DOHH2 (cell line): ENCODE measurements at regions not wholly inside any gene's neighbourhood (a gene's known extent, or its start where the extent isn't known, plus 50 kb on each side); places are given as distances from the start of the nearest gene placed in this dataset.

ENCODE experiments used
- H3F3A ChIP-seq: fragments of 200-600 bp; sonication (generic), shearing (Covaris generic); 2 replicates; pipeline ENCODE4 v1.6.0; 2016; ENCODE audit warnings: antibody characterized with exemption, mild to moderate bottlenecking; ENCODE audit not compliant: control insufficient read depth, insufficient read depth
- H3K27ac ChIP-seq: fragments of 200-600 bp; sonication (generic); 2 replicates; pipeline ENCODE4 v1.5.1; 2014; ENCODE audit warnings: low read depth, mild to moderate bottlenecking, low read length, moderate library complexity
- H3K27me3 ChIP-seq: fragments of 200-600 bp; sonication (generic); 2 replicates; pipeline ENCODE4 v1.6.1; 2014; ENCODE audit warnings: mild to moderate bottlenecking, low read length, mixed read lengths; ENCODE audit not compliant: control insufficient read depth
- H3K36me3 ChIP-seq: fragments of 200-600 bp; sonication (generic); 2 replicates; pipeline ENCODE4 v1.6.1; 2014; ENCODE audit warnings: mild to moderate bottlenecking, low read length, moderate library complexity, mixed read lengths; ENCODE audit not compliant: control insufficient read depth
- H3K4me1 ChIP-seq: fragments of 200-600 bp; sonication (generic); 2 replicates; pipeline ENCODE4 v1.6.1; 2014; ENCODE audit warnings: mild to moderate bottlenecking, low read length, mixed read lengths; ENCODE audit not compliant: control insufficient read depth
- H3K4me2 ChIP-seq: fragments of 200-600 bp; sonication (generic); 2 replicates; pipeline ENCODE4 v1.6.0; 2014; ENCODE audit warnings: mild to moderate bottlenecking, low read length, moderate library complexity
- H3K4me3 ChIP-seq: fragments of 200-600 bp; sonication (generic); 2 replicates; pipeline ENCODE4 v1.5.1; 2014; ENCODE audit warnings: mild to moderate bottlenecking, low read length, mixed read lengths
- H3K79me2 ChIP-seq: fragments of 200-600 bp; sonication (generic); 2 replicates; pipeline ENCODE4 v1.6.1; 2014; ENCODE audit warnings: mild to moderate bottlenecking, low read length, mixed read lengths; ENCODE audit not compliant: control insufficient read depth
- H3K9me2 ChIP-seq: fragments of 200-600 bp; sonication (generic); replicated peaks from 2 replicates; pipeline ENCODE4 v1.6.1; 2014; ENCODE audit warnings: mild to moderate bottlenecking, low read length, mixed read lengths; ENCODE audit not compliant: control insufficient read depth
- H3K9me3 ChIP-seq: fragments of 200-600 bp; sonication (generic); 2 replicates; pipeline ENCODE4 v1.6.1; 2014; ENCODE audit warnings: antibody characterized with exemption, low read length, mixed read lengths; ENCODE audit not compliant: control insufficient read depth, insufficient read depth
- H4K20me1 ChIP-seq: fragments of 200-600 bp; sonication (generic); 2 replicates; pipeline ENCODE4 v1.6.0; 2014; ENCODE audit warnings: low read depth, mild to moderate bottlenecking, antibody characterized with exemption, low read length, moderate library complexity; ENCODE audit not compliant: control insufficient read depth, insufficient read depth
- CTCF ChIP-seq: fragments of 200-600 bp; sonication (generic); IDR thresholded peaks from one replicate; pipeline ENCODE4 v1.5.1; 2014; ENCODE audit warnings: antibody characterized with exemption, mild to moderate bottlenecking, low read depth, low read length; ENCODE audit not compliant: poor library complexity, severe bottlenecking
- EZH2phosphoT487 ChIP-seq: fragments of 200-600 bp; sonication (generic); IDR thresholded peaks from 2 replicates; pipeline ENCODE4 v1.6.1; 2017; ENCODE audit warnings: borderline replicate concordance, mild to moderate bottlenecking, antibody characterized with exemption, low read length, moderate library complexity, mixed read lengths

DNA sequence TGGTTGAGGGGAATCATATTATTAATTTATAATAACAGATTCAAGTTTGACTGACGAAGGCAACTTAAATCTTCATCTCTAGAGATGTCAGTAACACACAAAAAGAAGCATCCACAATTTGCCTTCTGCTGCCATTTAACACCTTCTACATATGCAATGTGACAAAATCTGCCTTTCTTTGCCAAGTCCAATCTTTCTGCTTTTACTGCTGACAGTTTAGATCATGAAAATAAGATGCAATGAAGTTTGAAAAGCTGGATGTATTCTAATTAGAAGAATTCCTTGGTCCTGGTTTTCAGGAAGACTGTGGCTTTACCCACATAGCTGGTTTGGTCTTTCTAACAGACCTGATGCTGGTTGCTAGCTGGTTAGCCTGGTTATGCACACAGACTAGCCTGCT, 178.9 kb downstream of the ACER2 start:
- TF ChIP-seq CTCF = no peak
- no peak for TF ChIP-seq EZH2phosphoT487
- H3K4me1 ChIP-seq = no peaks in the 10 kb centered on the region
- no peaks in the 10 kb centered on the region for H3K36me3 ChIP-seq
- no peaks in the 10 kb centered on the region for H3K79me2 ChIP-seq
- H4K20me1 ChIP-seq = no peaks in the 10 kb centered on the region
- H3K27me3 ChIP-seq = no peaks in the 10 kb centered on the region
- no peak overlapping the region for H3K27ac ChIP-seq
- no peaks in the 10 kb centered on the region for H3K9me2 ChIP-seq
- no peaks in the 10 kb centered on the region for H3K9me3 ChIP-seq
- H3K4me2 ChIP-seq = no peak overlapping the region
- H3F3A ChIP-seq = no peaks in the 10 kb centered on the region
- H3K4me3 ChIP-seq = no peak overlapping the region

DNA sequence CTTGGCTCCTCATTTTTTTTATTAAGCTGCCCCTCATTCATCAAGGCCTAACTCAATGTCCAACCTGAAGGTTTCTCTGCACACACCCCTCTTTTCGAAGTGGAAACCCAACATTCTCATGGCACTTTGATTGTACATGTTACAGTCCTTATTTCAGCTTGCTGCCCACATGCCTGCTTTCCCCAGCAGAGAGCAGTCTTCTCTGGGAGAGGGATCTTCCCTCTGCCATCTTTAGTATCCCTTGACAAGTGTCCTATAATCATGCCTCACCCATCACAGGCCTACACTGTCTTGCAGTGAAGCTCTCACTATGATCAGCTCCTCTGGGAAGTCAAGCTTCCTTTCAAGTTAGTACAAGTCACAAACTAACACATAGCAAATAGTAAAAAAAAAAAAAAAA, 175.1 kb downstream of the ACER2 start:
- Histone ChIP-seq H3K9me3 (no peaks in the 10 kb centered on the region), H3F3A (no peaks in the 10 kb centered on the region), H3K4me1 (no peaks in the 10 kb centered on the region), H4K20me1 (no peaks in the 10 kb centered on the region), H3K4me2 (no peak overlapping the region), H3K4me3 (no peak overlapping the region), H3K36me3 (no peaks in the 10 kb centered on the region), H3K27me3 (no peaks in the 10 kb centered on the region), H3K9me2 (no peaks in the 10 kb centered on the region), H3K27ac (no peak overlapping the region), H3K79me2 (no peaks in the 10 kb centered on the region)
- TF ChIP-seq CTCF (no peak), EZH2phosphoT487 (no peak)

- Histone ChIP-seq H3K36me3 (no peaks in the 10 kb centered on the region), H3K27me3 (no peaks in the 10 kb centered on the region), H3K4me2 (no peak overlapping the region), H3F3A (no peaks in the 10 kb centered on the region), H3K4me3 (no peak overlapping the region), H3K79me2 (no peaks in the 10 kb centered on the region), H3K27ac (no peak overlapping the region), H3K4me1 (no peaks in the 10 kb centered on the region), H4K20me1 (no peaks in the 10 kb centered on the region), H3K9me3 (no peaks in the 10 kb centered on the region), H3K9me2 (no peaks in the 10 kb centered on the region)
- TF ChIP-seq CTCF (no peak), EZH2phosphoT487 (no peak)
Measured at GRCh38 chr9:19577411-19577810, 168.6 kb downstream of the ACER2 start.

GRCh38 chr9:19568946-19569345, 160.1 kb downstream of the ACER2 start:
- H4K20me1 ChIP-seq = no peaks in the 10 kb centered on the region
- no peaks in the 10 kb centered on the region for H3K9me2 ChIP-seq
- H3K4me3 ChIP-seq = no peak overlapping the region
- H3K4me2 ChIP-seq = no peak overlapping the region
- TF ChIP-seq CTCF = no peak
- no peak for TF ChIP-seq EZH2phosphoT487
- H3K36me3 ChIP-seq = no peaks in the 10 kb centered on the region
- H3K27me3 ChIP-seq = no peaks in the 10 kb centered on the region
- no peaks in the 10 kb centered on the region for H3K9me3 ChIP-seq
- H3K4me1 ChIP-seq = no peaks in the 10 kb centered on the region
- no peaks in the 10 kb centered on the region for H3F3A ChIP-seq
- H3K27ac ChIP-seq = no peak overlapping the region
- H3K79me2 ChIP-seq = no peaks in the 10 kb centered on the region
